GM12864 (cell line): ENCODE measurements at regions not wholly inside any gene's neighbourhood (a gene's known extent, or its start where the extent isn't known, plus 50 kb on each side); places are given as distances from the start of the nearest gene placed in this dataset.

Experiments used
- DNase-seq: peaks from one replicate; pipeline ENCODE4 v3.0.0-alpha.2; 2011; ENCODE audit warnings: low read depth
- H3K4me3 ChIP-seq: 2 replicates; pipeline ENCODE4 v1.5.1; 2011; ENCODE audit warnings: mild to moderate bottlenecking, low read depth, low read length, control low read depth
- TF ChIP-seq, protein P1 (sequence below): IDR thresholded peaks from 2 replicates; pipeline ENCODE4 v1.5.1; 2011; ENCODE audit warnings: low read depth, mild to moderate bottlenecking, moderate library complexity, low read length, control low read depth, inconsistent platforms; ENCODE audit errors: missing control alignments

DNA sequence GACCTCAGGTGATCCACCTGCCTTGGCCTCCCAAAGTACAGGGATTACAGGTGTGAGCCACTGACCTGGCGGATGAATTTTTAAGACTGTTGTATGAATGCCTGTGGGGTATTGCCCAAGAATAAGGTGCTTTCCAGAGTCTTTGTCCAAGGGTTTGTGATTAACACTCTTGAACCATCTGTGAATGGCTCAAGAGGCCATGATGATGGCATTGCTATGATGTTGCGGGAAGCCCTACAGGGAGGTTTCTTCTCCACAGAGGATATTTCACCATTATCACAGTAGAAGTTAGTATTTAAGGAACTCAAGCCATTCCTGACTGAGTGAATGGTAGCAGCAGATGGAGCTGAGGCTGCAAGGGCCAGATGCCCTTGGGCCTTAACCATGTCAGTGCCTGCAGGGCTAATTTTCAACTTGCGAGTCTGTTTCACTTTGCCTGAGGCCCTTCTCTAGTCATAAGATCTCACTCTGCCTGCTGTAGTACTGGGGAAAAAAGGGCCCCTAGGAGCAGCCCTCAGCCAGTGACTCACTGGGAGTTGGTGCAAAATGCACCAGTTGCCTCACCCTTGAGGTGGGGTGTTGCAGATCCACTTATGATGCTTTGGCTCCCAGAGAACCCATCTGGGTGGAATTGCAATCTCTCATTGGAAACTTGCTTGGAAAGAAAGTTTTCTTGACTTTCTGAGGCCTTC, 108.6 kb upstream of the FLRT2 start:
- TF ChIP-seq, protein P1, sequence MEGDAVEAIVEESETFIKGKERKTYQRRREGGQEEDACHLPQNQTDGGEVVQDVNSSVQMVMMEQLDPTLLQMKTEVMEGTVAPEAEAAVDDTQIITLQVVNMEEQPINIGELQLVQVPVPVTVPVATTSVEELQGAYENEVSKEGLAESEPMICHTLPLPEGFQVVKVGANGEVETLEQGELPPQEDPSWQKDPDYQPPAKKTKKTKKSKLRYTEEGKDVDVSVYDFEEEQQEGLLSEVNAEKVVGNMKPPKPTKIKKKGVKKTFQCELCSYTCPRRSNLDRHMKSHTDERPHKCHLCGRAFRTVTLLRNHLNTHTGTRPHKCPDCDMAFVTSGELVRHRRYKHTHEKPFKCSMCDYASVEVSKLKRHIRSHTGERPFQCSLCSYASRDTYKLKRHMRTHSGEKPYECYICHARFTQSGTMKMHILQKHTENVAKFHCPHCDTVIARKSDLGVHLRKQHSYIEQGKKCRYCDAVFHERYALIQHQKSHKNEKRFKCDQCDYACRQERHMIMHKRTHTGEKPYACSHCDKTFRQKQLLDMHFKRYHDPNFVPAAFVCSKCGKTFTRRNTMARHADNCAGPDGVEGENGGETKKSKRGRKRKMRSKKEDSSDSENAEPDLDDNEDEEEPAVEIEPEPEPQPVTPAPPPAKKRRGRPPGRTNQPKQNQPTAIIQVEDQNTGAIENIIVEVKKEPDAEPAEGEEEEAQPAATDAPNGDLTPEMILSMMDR = no peak
- no peak for DNase-seq
- no peak overlapping the region for H3K4me3 ChIP-seq

DNA sequence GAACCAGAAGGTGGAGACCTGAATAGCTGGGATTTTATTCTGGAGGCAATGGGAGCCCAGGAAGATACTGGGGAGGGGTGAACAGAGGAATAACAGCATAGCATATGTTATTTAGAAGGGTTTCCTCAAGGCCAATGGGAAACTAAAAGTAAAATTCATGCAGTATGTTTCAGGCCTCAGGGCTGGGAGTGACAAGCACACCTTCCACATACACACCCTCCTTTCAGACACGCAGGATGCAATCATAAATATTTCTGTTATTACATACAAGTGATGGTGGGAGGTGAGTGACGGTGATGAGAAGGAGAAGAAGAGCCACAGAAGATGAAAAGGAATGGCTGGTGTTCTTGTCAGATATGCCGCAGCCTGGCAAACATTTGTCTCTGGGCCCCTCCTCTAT, 106.1 kb upstream of the FLRT2 start:
- TF ChIP-seq, protein P1 = no peak
- H3K4me3 ChIP-seq = no peak overlapping the region

GRCh38 chr14:85425507-85425906, 104.4 kb upstream of the FLRT2 start:
- H3K4me3 ChIP-seq = no peak overlapping the region
- DNase-seq = no peak
- TF ChIP-seq, protein P1 = no peak

More for the DNA sequence above, 106.1 kb upstream of the FLRT2 start:
- no peak for DNase-seq

- no peak for DNase-seq
- TF ChIP-seq, protein P1 = no peak
- no peak overlapping the region for H3K4me3 ChIP-seq
Observed at GRCh38 chr14:85426068-85426935, 103.6 kb upstream of the FLRT2 start.

- TF ChIP-seq, protein P1 = no peak
- H3K4me3 ChIP-seq = no peak overlapping the region
- DNase-seq = no peak
Observed at GRCh38 chr14:85428926-85429325, 101.0 kb upstream of the FLRT2 start.

GRCh38 chr14:85437148-85437547, 92.8 kb upstream of the FLRT2 start:
- no peak overlapping the region for H3K4me3 ChIP-seq
- DNase-seq = no peak
- TF ChIP-seq, protein P1 = no peak
